ENCODE measurements at regions not wholly inside any gene's neighbourhood (a gene's known extent, or its start where the extent isn't known, plus 50 kb on each side); places are given as distances from the start of the nearest gene placed in this dataset.

DNA sequence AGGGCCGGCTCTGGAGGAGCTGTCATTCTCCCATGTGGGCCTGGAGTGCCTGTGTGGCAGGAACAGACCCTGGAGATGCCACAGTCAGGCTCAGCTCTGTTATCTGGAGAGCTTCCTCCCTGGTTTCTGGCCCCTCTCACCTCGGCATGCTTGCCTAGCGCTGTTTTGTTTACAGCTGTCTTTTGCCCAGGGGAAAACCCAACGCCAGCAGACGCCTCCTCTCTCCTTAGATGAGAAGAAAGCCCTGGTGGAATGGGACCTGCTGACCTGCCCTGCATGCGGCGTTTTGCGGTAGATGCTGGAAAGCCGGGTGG lies 104.9 kb downstream of the CRYAA start:
- H3K4me1 ChIP-seq = peaks cover 0 to 9% (median 1%) of the 10 kb centered on the region in 4 donors
- no peak for DNase-seq
- H3K36me3 ChIP-seq = no peaks in the 10 kb centered on the region
- H3K9me3 ChIP-seq = no peaks in the 10 kb centered on the region
- H3K4me3 ChIP-seq = no peak overlapping the region
- TF ChIP-seq POLR2A (IDR thresholded peaks at IDR 0.05) = no peak
- TF ChIP-seq, protein P1, sequence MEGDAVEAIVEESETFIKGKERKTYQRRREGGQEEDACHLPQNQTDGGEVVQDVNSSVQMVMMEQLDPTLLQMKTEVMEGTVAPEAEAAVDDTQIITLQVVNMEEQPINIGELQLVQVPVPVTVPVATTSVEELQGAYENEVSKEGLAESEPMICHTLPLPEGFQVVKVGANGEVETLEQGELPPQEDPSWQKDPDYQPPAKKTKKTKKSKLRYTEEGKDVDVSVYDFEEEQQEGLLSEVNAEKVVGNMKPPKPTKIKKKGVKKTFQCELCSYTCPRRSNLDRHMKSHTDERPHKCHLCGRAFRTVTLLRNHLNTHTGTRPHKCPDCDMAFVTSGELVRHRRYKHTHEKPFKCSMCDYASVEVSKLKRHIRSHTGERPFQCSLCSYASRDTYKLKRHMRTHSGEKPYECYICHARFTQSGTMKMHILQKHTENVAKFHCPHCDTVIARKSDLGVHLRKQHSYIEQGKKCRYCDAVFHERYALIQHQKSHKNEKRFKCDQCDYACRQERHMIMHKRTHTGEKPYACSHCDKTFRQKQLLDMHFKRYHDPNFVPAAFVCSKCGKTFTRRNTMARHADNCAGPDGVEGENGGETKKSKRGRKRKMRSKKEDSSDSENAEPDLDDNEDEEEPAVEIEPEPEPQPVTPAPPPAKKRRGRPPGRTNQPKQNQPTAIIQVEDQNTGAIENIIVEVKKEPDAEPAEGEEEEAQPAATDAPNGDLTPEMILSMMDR (IDR thresholded peaks at IDR 0.05) = no peak
- no peak overlapping the region for H3K27ac ChIP-seq
- H3K27me3 ChIP-seq = no peaks in the 10 kb centered on the region

DNA sequence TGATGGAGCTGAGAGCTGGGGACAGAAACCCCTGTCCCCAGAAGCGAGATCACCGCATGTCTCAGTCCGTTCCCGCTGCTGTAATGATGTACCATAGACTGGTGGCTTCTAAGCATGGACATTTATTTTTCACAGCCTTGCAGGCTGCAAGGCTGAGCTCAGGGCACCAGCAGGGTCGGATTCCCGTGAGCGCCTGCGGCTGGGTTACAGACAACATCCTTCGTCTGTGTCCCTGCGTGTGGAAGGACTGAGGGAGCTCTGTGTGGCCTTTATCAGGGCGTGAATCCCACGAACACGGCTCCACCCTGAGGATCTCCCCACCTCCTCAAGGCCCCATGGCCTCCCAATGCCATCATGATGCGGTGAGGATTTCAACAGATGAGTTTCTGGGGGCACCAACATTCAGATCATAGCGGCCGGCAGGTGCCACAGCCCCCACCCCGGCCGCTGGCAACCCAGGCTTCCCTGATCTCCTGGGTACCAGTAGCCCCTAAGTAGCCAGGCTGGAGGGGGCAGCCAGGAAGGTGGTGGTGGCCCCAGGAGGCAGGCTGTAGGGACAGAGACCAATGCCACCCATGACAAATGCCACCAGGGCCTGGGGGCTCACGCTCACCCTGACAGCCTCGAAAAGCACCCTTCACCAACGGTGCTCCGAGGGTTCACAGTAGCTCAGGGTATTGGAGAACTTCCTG lies 104.4 kb downstream of the CRYAA start:
- DNase-seq = no peak
- TF ChIP-seq POLR2A (IDR thresholded peaks at IDR 0.05) = no peak
- TF ChIP-seq, protein P1 (IDR thresholded peaks at IDR 0.05) = no peak
- Histone ChIP-seq H3K27ac (no peak overlapping the region), H3K9me3 (no peaks in the 10 kb centered on the region), H3K36me3 (no peaks in the 10 kb centered on the region), H3K4me3 (no peak overlapping the region), H3K4me1 (peaks cover 0 to 6% (median 1%) of the 10 kb centered on the region in 4 donors), H3K27me3 (no peaks in the 10 kb centered on the region)

DNA sequence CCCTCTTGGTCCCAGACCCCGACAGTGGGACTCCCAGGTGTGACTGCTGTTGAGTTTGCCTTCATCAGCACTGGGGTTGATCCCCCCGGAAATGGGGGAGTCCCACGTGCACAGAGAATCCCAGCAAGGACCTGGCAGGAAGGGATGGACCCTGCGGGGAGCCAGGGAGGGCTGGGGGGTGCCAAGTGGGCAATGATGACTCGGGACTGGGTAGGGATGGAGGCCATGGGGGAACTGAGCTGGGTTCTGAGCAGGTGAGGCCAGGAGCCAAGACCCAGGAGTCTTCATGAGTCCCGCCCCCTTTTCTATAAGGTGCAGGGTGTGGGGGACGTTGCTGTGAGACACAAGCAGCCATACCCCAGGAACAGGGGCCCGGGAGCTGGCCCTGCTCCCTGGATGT lies 103.8 kb downstream of the CRYAA start:
- no peaks in the 10 kb centered on the region for H3K36me3 ChIP-seq
- H3K27me3 ChIP-seq = no peaks in the 10 kb centered on the region
- DNase-seq = no peak
- no peak overlapping the region for H3K27ac ChIP-seq
- no peaks in the 10 kb centered on the region for H3K9me3 ChIP-seq
- peaks cover 0 to 3% (median 1%) of the 10 kb centered on the region in 4 donors for H3K4me1 ChIP-seq
- no peak for TF ChIP-seq POLR2A (IDR thresholded peaks at IDR 0.05)
- TF ChIP-seq, protein P1 (IDR thresholded peaks at IDR 0.05) = no peak
- no peak overlapping the region for H3K4me3 ChIP-seq

DNA sequence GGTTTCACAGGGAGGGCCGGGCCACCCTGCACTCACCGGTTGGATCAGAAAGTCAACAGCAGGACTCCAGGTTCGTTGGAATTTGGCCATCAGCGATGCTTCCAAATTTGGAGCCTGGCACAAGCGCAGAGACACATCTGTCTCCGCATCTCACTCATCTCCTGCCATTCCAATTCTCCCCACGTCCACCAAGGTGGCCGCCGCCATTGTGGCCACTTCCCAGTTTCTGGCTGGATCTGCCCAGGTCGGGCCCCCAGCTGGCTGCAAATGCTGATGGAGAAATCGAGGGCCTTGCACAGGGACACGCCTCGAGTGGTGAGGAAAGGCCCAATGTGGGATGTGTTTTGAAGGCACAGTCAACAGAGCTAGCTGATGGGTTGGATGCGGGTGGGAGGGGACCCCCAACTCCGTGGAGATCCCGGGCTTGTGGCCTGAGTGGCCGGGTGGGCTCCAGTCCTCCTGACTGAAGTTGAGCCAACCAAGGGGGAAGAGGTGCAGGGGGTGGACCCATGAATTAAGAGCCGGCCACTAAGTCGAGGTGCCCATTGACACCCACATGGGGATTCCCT lies 102.7 kb downstream of the CRYAA start:
- no peaks in the 10 kb centered on the region for H3K27me3 ChIP-seq
- no peak for DNase-seq
- TF ChIP-seq, protein P1 (IDR thresholded peaks at IDR 0.05) = no peak
- no peak for TF ChIP-seq POLR2A (IDR thresholded peaks at IDR 0.05)

DNA sequence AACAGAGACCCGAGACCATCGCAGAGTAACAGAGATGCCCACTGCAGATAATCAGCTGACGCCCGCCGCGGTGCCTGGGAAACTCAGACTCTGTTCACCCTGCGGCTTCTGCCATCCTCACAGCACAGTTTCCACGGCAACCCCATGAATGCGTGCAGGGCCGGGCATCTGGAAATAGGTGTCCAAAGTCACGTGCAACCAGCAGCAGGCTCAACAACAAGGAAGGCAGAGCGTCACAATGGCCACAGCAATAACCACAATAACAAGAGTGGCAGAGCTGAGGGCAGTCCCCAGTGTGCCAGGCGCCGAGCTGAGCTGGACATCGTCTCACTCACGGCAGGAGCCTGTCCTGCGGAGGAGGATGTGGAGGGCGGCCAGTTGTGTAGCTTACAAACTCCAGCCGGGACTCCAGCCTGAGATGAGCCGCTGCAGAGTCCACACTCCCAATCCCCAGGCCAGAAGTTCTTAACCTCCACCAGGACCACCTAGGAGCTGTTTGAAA lies 102.0 kb downstream of the CRYAA start:
- no peak for TF ChIP-seq POLR2A (IDR thresholded peaks at IDR 0.05)
- TF ChIP-seq, protein P1 (IDR thresholded peaks at IDR 0.05) = no peak
- H3K4me1 ChIP-seq = peaks cover 0 to 3% (median 0%) of the 10 kb centered on the region in 4 donors
- no peaks in the 10 kb centered on the region for H3K9me3 ChIP-seq
- no peak for DNase-seq
- H3K36me3 ChIP-seq = no peaks in the 10 kb centered on the region
- H3K27ac ChIP-seq = no peak overlapping the region
- no peak overlapping the region for H3K4me3 ChIP-seq
- no peaks in the 10 kb centered on the region for H3K27me3 ChIP-seq

More for the DNA sequence above, 102.7 kb downstream of the CRYAA start:
- no peaks in the 10 kb centered on the region for H3K9me3 ChIP-seq
- H3K4me1 ChIP-seq = peaks cover 0 to 3% (median 0%) of the 10 kb centered on the region in 4 donors
- no peak overlapping the region for H3K4me3 ChIP-seq
- H3K27ac ChIP-seq = no peak overlapping the region
- H3K36me3 ChIP-seq = no peaks in the 10 kb centered on the region
